OCI-LY1 (cell line): ENCODE measurements at regions not wholly inside any gene's neighbourhood (a gene's known extent, or its start where the extent isn't known, plus 50 kb on each side); places are given as distances from the start of the nearest gene placed in this dataset.

Experiments
- H2AFZ ChIP-seq: fragments of 200-600 bp; sonication (generic), shearing (Covaris generic); 2 replicates; pipeline ENCODE4 v1.6.0; 2014; ENCODE audit warnings: antibody characterized with exemption, mild to moderate bottlenecking, low read length
- H3F3A ChIP-seq: fragments of 200-600 bp; sonication (generic), shearing (Covaris generic); 2 replicates; pipeline ENCODE4 v1.6.0; 2014; ENCODE audit warnings: mild to moderate bottlenecking, antibody characterized with exemption, low read length, moderate library complexity; ENCODE audit not compliant: insufficient read depth
- H3K27ac ChIP-seq: fragments of 200-600 bp; sonication (generic); 2 replicates; pipeline ENCODE4 v1.5.1; 2014; ENCODE audit warnings: low read length, mixed run types, mild to moderate bottlenecking, low read depth; ENCODE audit not compliant: poor library complexity, severe bottlenecking
- H3K27me3 ChIP-seq: fragments of 200-600 bp; sonication (generic); 2 replicates; pipeline ENCODE4 v1.6.0; 2014; ENCODE audit warnings: antibody characterized with exemption, mild to moderate bottlenecking, low read length, moderate library complexity; ENCODE audit not compliant: insufficient read depth
- H3K36me3 ChIP-seq: fragments of 200-600 bp; sonication (generic); 2 replicates; pipeline ENCODE4 v1.6.1; 2014; ENCODE audit warnings: mild to moderate bottlenecking, antibody characterized with exemption, low read length, moderate library complexity, mixed read lengths; ENCODE audit not compliant: insufficient read depth
- H3K4me1 ChIP-seq: fragments of 200-600 bp; sonication (generic); 2 replicates; pipeline ENCODE4 v1.5.1; 2014; ENCODE audit warnings: mild to moderate bottlenecking, low read length, moderate library complexity; ENCODE audit not compliant: insufficient read depth, severe bottlenecking
- H3K4me2 ChIP-seq: fragments of 200-600 bp; sonication (generic), shearing (Covaris generic); 2 replicates; pipeline ENCODE4 v1.6.1; 2014; ENCODE audit warnings: low read length
- H3K4me3 ChIP-seq: fragments of 200-600 bp; sonication (generic); 2 replicates; pipeline ENCODE4 v1.5.1; 2014; ENCODE audit warnings: low read length, low read depth, mild to moderate bottlenecking, mixed read lengths; ENCODE audit not compliant: poor library complexity, severe bottlenecking
- H3K79me2 ChIP-seq: fragments of 200-600 bp; shearing (Covaris generic); 2 replicates; pipeline ENCODE4 v1.6.1; 2016; ENCODE audit warnings: mixed run types, low read length, mixed read lengths; ENCODE audit not compliant: insufficient read depth
- H3K9ac ChIP-seq: fragments of 200-600 bp; sonication (generic), shearing (Covaris generic); 2 replicates; pipeline ENCODE4 v1.6.1; 2014; ENCODE audit warnings: mild to moderate bottlenecking, low read length, mixed read lengths
- H3K9me2 ChIP-seq: fragments of 200-600 bp; sonication (generic), shearing (Covaris generic); 2 replicates; pipeline ENCODE4 v1.6.1; 2014; ENCODE audit warnings: low read depth, mild to moderate bottlenecking, low read length, mixed read lengths
- H3K9me3 ChIP-seq: fragments of 200-600 bp; shearing (Covaris generic); 2 replicates; pipeline ENCODE4 v1.6.1; 2014; ENCODE audit warnings: low read length, mixed read lengths
- H4K20me1 ChIP-seq: fragments of 200-600 bp; sonication (generic), shearing (Covaris generic); 2 replicates; pipeline ENCODE4 v1.6.0; 2016; ENCODE audit warnings: mild to moderate bottlenecking, low read length; ENCODE audit not compliant: insufficient read depth
- EZH2 ChIP-seq: fragments of 200-600 bp; sonication (generic), shearing (Covaris generic); IDR thresholded peaks from 2 replicates; pipeline ENCODE4 v1.8.0; 2017; ENCODE audit warnings: borderline replicate concordance, mixed run types, mild to moderate bottlenecking, antibody characterized with exemption, low read length, moderate library complexity, mixed read lengths
- TF ChIP-seq, protein P1 (sequence below): fragments of 200-600 bp; sonication (generic), shearing (Covaris generic); IDR thresholded peaks from 2 replicates; pipeline ENCODE4 v1.5.1; 2017; ENCODE audit warnings: mild to moderate bottlenecking, antibody characterized with exemption, low read length, moderate library complexity, mixed read lengths

- Histone ChIP-seq H3F3A (no peaks in the 10 kb centered on the region), H2AFZ (no peak overlapping the region), H3K9me2 (no peaks in the 10 kb centered on the region), H3K4me3 (no peak overlapping the region), H3K4me1 (no peaks in the 10 kb centered on the region), H3K9me3 (no peaks in the 10 kb centered on the region), H3K36me3 (no peaks in the 10 kb centered on the region), H3K9ac (no peak overlapping the region), H3K79me2 (no peaks in the 10 kb centered on the region), H4K20me1 (no peaks in the 10 kb centered on the region), H3K27ac (no peak overlapping the region), H3K27me3 (no peaks in the 10 kb centered on the region), H3K4me2 (no peak overlapping the region)
- TF ChIP-seq, protein P1, sequence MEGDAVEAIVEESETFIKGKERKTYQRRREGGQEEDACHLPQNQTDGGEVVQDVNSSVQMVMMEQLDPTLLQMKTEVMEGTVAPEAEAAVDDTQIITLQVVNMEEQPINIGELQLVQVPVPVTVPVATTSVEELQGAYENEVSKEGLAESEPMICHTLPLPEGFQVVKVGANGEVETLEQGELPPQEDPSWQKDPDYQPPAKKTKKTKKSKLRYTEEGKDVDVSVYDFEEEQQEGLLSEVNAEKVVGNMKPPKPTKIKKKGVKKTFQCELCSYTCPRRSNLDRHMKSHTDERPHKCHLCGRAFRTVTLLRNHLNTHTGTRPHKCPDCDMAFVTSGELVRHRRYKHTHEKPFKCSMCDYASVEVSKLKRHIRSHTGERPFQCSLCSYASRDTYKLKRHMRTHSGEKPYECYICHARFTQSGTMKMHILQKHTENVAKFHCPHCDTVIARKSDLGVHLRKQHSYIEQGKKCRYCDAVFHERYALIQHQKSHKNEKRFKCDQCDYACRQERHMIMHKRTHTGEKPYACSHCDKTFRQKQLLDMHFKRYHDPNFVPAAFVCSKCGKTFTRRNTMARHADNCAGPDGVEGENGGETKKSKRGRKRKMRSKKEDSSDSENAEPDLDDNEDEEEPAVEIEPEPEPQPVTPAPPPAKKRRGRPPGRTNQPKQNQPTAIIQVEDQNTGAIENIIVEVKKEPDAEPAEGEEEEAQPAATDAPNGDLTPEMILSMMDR, result no peak
- TF ChIP-seq EZH2, result no peak
Observed at GRCh38 chr3:72582211-72582878, 265.9 kb downstream of the SHQ1 start.

- no peaks in the 10 kb centered on the region for H3K4me1 ChIP-seq
- no peaks in the 10 kb centered on the region for H3K9me3 ChIP-seq
- H3K9me2 ChIP-seq, result no peaks in the 10 kb centered on the region
- H3K4me3 ChIP-seq, result no peak overlapping the region
- H3K27me3 ChIP-seq, result no peaks in the 10 kb centered on the region
- H3K27ac ChIP-seq, result no peak overlapping the region
- H3K9ac ChIP-seq, result no peak overlapping the region
- H3F3A ChIP-seq, result no peaks in the 10 kb centered on the region
- H3K79me2 ChIP-seq, result no peaks in the 10 kb centered on the region
- no peaks in the 10 kb centered on the region for H3K36me3 ChIP-seq
- H2AFZ ChIP-seq, result no peak overlapping the region
- H3K4me2 ChIP-seq, result no peak overlapping the region
- H4K20me1 ChIP-seq, result no peaks in the 10 kb centered on the region
- TF ChIP-seq, protein P1, result no peak
- no peak for TF ChIP-seq EZH2
Observed at GRCh38 chr3:72580900-72581299, 267.3 kb downstream of the SHQ1 start.

DNA sequence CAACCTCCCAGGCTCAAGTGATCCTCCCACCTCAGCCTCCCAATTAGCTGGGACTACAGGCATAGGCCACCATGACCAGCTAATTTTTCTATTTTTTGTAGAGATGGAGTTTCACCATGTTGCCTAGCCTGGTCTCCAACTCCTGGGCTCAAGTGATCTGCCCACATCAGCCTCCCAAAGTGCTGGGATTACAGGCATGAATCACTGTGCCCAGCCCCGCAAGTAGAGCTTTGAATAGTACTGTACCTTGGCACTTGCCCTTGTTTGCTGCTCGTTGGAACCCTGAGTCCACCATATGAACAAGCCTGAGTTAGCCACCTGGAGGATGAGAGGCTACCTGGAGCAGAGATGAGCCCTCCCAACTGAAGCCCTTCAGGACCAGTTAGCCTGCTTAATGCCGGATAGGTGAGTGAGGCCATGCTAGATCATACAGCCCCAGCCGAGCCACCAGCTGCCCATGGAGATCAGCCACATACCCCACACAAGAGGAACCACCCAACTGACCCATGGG, 267.9 kb downstream of the SHQ1 start:
- H3F3A ChIP-seq, result no peaks in the 10 kb centered on the region
- no peak overlapping the region for H2AFZ ChIP-seq
- no peaks in the 10 kb centered on the region for H3K9me3 ChIP-seq
- H4K20me1 ChIP-seq, result no peaks in the 10 kb centered on the region
- no peaks in the 10 kb centered on the region for H3K27me3 ChIP-seq
- no peak overlapping the region for H3K4me2 ChIP-seq
- TF ChIP-seq, protein P1, result no peak
- TF ChIP-seq EZH2, result no peak
- no peaks in the 10 kb centered on the region for H3K36me3 ChIP-seq
- no peak overlapping the region for H3K4me3 ChIP-seq
- no peaks in the 10 kb centered on the region for H3K9me2 ChIP-seq
- H3K79me2 ChIP-seq, result no peaks in the 10 kb centered on the region
- H3K27ac ChIP-seq, result no peak overlapping the region
- H3K4me1 ChIP-seq, result no peaks in the 10 kb centered on the region
- no peak overlapping the region for H3K9ac ChIP-seq
